Retinal pigment epithelial cell (primary cell): ENCODE measurements at regions not wholly inside any gene's neighbourhood (a gene's known extent, or its start where the extent isn't known, plus 50 kb on each side); places are given as distances from the start of the nearest gene placed in this dataset.

Experiments
- DNase-seq: peaks from one replicate; pipeline ENCODE4 v3.0.0-alpha.2; 2010; ENCODE audit warnings: low read depth
- H3K4me3 ChIP-seq: 2 replicates; pipeline ENCODE4 v1.5.1; 2011; ENCODE audit warnings: mild to moderate bottlenecking, low read length, control low read depth, moderate library complexity
- CTCF ChIP-seq: conservative IDR thresholded peaks from 2 replicates; pipeline ENCODE4 v1.5.1; 2011; ENCODE audit warnings: low read depth, low read length, control low read depth, inconsistent platforms

- TF ChIP-seq CTCF = no peak
- DNase-seq = no peak
- H3K4me3 ChIP-seq = no peak overlapping the region
Measured at GRCh38 chr15:96442076-96442475, 111.6 kb downstream of the NR2F2 start.

GRCh38 chr15:96444865-96445264 lies 114.4 kb downstream of the NR2F2 start:
- H3K4me3 ChIP-seq = no peak overlapping the region
- no peak for TF ChIP-seq CTCF
- DNase-seq = no peak

GRCh38 chr15:96448923-96449322 lies 118.4 kb downstream of the NR2F2 start:
- no peak for TF ChIP-seq CTCF
- DNase-seq = no peak
- no peak overlapping the region for H3K4me3 ChIP-seq

- no peak for TF ChIP-seq CTCF
- DNase-seq = no peak
- H3K4me3 ChIP-seq = no peak overlapping the region
Measured at GRCh38 chr15:96457841-96458240, 127.3 kb downstream of the NR2F2 start.

- DNase-seq = no peak
- no peak overlapping the region for H3K4me3 ChIP-seq
- TF ChIP-seq CTCF = no peak
Measured at GRCh38 chr15:96460106-96460505, 129.6 kb downstream of the NR2F2 start.

GRCh38 chr15:96462768-96463750 lies 132.6 kb downstream of the NR2F2 start:
- TF ChIP-seq CTCF = peak; percentile 31
- no peak for DNase-seq

More at GRCh38 chr15:96462768-96463750, 132.6 kb downstream of the NR2F2 start:
- no peak overlapping the region for H3K4me3 ChIP-seq
